NCI-H2171 treated with DMSO at 0.1 percent for 48 hours (cell line): ENCODE measurements at regions not wholly inside any gene's neighbourhood (a gene's known extent, or its start where the extent isn't known, plus 50 kb on each side); places are given as distances from the start of the nearest gene placed in this dataset.

ENCODE experiments used
- DNase-seq: peaks from one replicate; lab custom pipeline; 2025; lab: John Stamatoyannopoulos, UW

- DNase-seq: no peak
Measured at GRCh38 chr3:124091716-124092115, 99.8 kb upstream of the ROPN1 start.

GRCh38 chr3:124092811-124093210, 100.9 kb upstream of the ROPN1 start:
- no peak for DNase-seq

- no peak for DNase-seq
Measured at GRCh38 chr3:124094496-124094895, 102.6 kb upstream of the ROPN1 start.

GRCh38 chr3:124097362-124098131, 105.6 kb upstream of the ROPN1 start:
- DNase-seq: no peak

GRCh38 chr3:124101643-124102042, 109.7 kb upstream of the ROPN1 start:
- DNase-seq: no peak

GRCh38 chr3:124107104-124107890, 115.4 kb upstream of the ROPN1 start:
- DNase-seq: peak; percentile 21

GRCh38 chr3:124108446-124108845, 116.5 kb upstream of the ROPN1 start:
- DNase-seq: no peak

GRCh38 chr3:124113485-124113884, 121.6 kb upstream of the ROPN1 start:
- DNase-seq: peak; percentile 40

- no peak for DNase-seq
Measured at GRCh38 chr3:124115279-124115678, 123.4 kb upstream of the ROPN1 start.

GRCh38 chr3:124115956-124116355, 124.0 kb upstream of the ROPN1 start:
- DNase-seq: no peak

- DNase-seq: peak; percentile 90
Measured at GRCh38 chr3:124116906-124117305, 125.0 kb upstream of the ROPN1 start.

- DNase-seq: peak; percentile 35
Measured at GRCh38 chr3:124117486-124117885, 125.6 kb upstream of the ROPN1 start.

GRCh38 chr3:124118397-124118796, 126.5 kb upstream of the ROPN1 start:
- DNase-seq: no peak

GRCh38 chr3:124119056-124119716, 127.3 kb upstream of the ROPN1 start:
- DNase-seq: peak; percentile 74

- DNase-seq: peak; percentile 54
Measured at GRCh38 chr3:124121379-124122312, 129.7 kb upstream of the ROPN1 start.

GRCh38 chr3:124125315-124125714, 133.4 kb upstream of the ROPN1 start:
- DNase-seq: no peak

GRCh38 chr3:124126436-124127023, 134.6 kb upstream of the ROPN1 start:
- peak; percentile 95 for DNase-seq

GRCh38 chr3:124131158-124131557, 139.2 kb upstream of the ROPN1 start:
- no peak for DNase-seq

GRCh38 chr3:124131580-124131979, 139.7 kb upstream of the ROPN1 start:
- DNase-seq: peak; percentile 35

- DNase-seq: no peak
Measured at GRCh38 chr3:124132813-124133212, 140.9 kb upstream of the ROPN1 start.

- DNase-seq: no peak
Measured at GRCh38 chr3:124133366-124133940, 141.5 kb upstream of the ROPN1 start.
